Panc1 (cell line): ENCODE measurements at regions not wholly inside any gene's neighbourhood (a gene's known extent, or its start where the extent isn't known, plus 50 kb on each side); places are given as distances from the start of the nearest gene placed in this dataset.

Experiments
- ATAC-seq: fragments of 200-7000 bp; cut with Tn5 transposase; 2 replicates; pipeline ENCODE4 v1.9.1; 2020; ENCODE audit warnings: mild to moderate bottlenecking, moderate library complexity
- BruUV-seq: library from RNA; stranded (reverse); fragments of 400-500 nt; replicated peaks from 2 replicates; lab custom pipeline; 2021; lab: Mats Ljungman, UMichigan
- CTCF ChIA-PET: fragments of 300-600 bp; sonication (Branson Sonifier 250); formaldehyde crosslinking; loops from one replicate; lab custom pipeline; 2022; ENCODE audit warnings: antibody characterized with exemption; lab: Charles Lee
- POLR2A ChIA-PET: fragments of 300-600 bp; sonication (Branson Sonifier 250); formaldehyde crosslinking; loops from one replicate; lab custom pipeline; 2022; ENCODE audit warnings: antibody characterized with exemption; lab: Charles Lee
- DNase-seq: peaks from one replicate; pipeline ENCODE4 v3.0.0-alpha.2; 2010; ENCODE audit warnings: low read depth, low spot score
- H3K27ac ChIP-seq: 2 replicates; pipeline ENCODE4 v1.5.1; 2011; ENCODE audit warnings: mild to moderate bottlenecking, low read length, inconsistent platforms
- H3K27me3 ChIP-seq: fragments of 200-500 bp; sonication (Bioruptor generic); 2 replicates; pipeline ENCODE4 v1.6.0; 2014; ENCODE audit warnings: low read length, inconsistent platforms; ENCODE audit not compliant: control insufficient read depth, insufficient read depth
- H3K36me3 ChIP-seq: fragments of 200-500 bp; sonication (Bioruptor generic); 2 replicates; pipeline ENCODE4 v1.5.1; 2014; ENCODE audit warnings: inconsistent platforms, mild to moderate bottlenecking, low read length, moderate library complexity; ENCODE audit not compliant: control insufficient read depth, insufficient read depth
- H3K4me1 ChIP-seq: 2 replicates; pipeline ENCODE4 v1.5.1; 2011; ENCODE audit warnings: inconsistent platforms, mild to moderate bottlenecking, low read length, moderate library complexity; ENCODE audit not compliant: control insufficient read depth, insufficient read depth
- H3K4me3 ChIP-seq, 2 experiments: 2 replicates each; pipeline ENCODE4 v1.5.1; 2011 to 2012; ENCODE audit warnings: low read depth in 2 of 2, low read length in 2 of 2, mild to moderate bottlenecking in 2 of 2, inconsistent platforms in 1 of 2, moderate library complexity in 1 of 2
- H3K9me3 ChIP-seq: fragments of 200-500 bp; sonication (Bioruptor generic); 2 replicates; pipeline ENCODE4 v1.5.1; 2014; ENCODE audit warnings: low read depth, mild to moderate bottlenecking, inconsistent platforms, low read length, moderate library complexity; ENCODE audit not compliant: control insufficient read depth, insufficient read depth
- CTCF ChIP-seq: fragments of 450-650 bp; IDR thresholded peaks from 2 replicates; pipeline ENCODE4 v1.5.1; 2017; ENCODE audit warnings: mild to moderate bottlenecking
- POLR2AphosphoS5 ChIP-seq: IDR thresholded peaks from 2 replicates; pipeline ENCODE4 v1.6.1; 2012; ENCODE audit warnings: mild to moderate bottlenecking, low read depth, low read length, moderate library complexity
- REST ChIP-seq, 2 experiments: IDR thresholded peaks; 2 replicates each; pipeline ENCODE4 v1.6.1; 2011 to 2012; ENCODE audit warnings: low read depth in 2 of 2, control low read depth in 1 of 2, low read length in 1 of 2, mild to moderate bottlenecking in 1 of 2, moderate library complexity in 1 of 2; ENCODE audit not compliant: insufficient read depth in 1 of 2
- SIN3A ChIP-seq: IDR thresholded peaks from 2 replicates; pipeline ENCODE4 v1.6.1; 2012; ENCODE audit warnings: low read depth, mild to moderate bottlenecking, low read length, moderate library complexity, borderline replicate concordance; ENCODE audit not compliant: insufficient read depth
- TCF7L2 ChIP-seq: IDR thresholded peaks from 2 replicates; pipeline ENCODE4 v1.6.1; 2011; ENCODE audit warnings: mild to moderate bottlenecking, low read depth, low read length, inconsistent platforms
- in situ Hi-C: cut with HindIII; loops from 2 replicates; pipeline ENCODE4 v1.10.0; 2016; ENCODE audit warnings: low sequenced_read_pairs, low pct_unique_long_range_greater_than_20kb
- intact Hi-C: fragments of 100-400 bp; cut with micrococcal nuclease; formaldehyde crosslinking; loops from one replicate; pipeline ENCODE4 v1.10.0; 2022; ENCODE audit not compliant: unreplicated experiment

- BruUV-seq: no TSS peak
- CTCF ChIA-PET: no interaction called here
- ATAC-seq (no peak), DNase-seq (no peak)
- no peak for TF ChIP-seq CTCF
- no peak for TF ChIP-seq POLR2AphosphoS5
- no peak for TF ChIP-seq REST (IDR thresholded peaks at IDR 0.05; ENCODE audit: insufficient read depth in 1 of 2, low read depth in 2 of 2, low read length in 1 of 2)
- no peak for TF ChIP-seq SIN3A
- Histone ChIP-seq H3K27ac (no peak overlapping the region), H3K36me3 (no peaks in the 10 kb centered on the region), H3K27me3 (no peaks in the 10 kb centered on the region), H3K4me1 (no peaks in the 10 kb centered on the region), H3K9me3 (no peaks in the 10 kb centered on the region), H3K4me3 (no peak overlapping the region)
- intact Hi-C loops: no loop called here
- POLR2A ChIA-PET: no interaction called here
- in situ Hi-C loops: no loop called here
Measured at GRCh38 chr1:56183151-56183550, 396.2 kb downstream of the PLPP3 start.

GRCh38 chr1:56180520-56181190, 398.7 kb downstream of the PLPP3 start:
- DNase-seq (no peak), ATAC-seq (no peak)
- H3K4me3 ChIP-seq: no peak overlapping the region; a peak in 1 of 4 replicates
- H3K9me3 ChIP-seq: no peaks in the 10 kb centered on the region
- CTCF ChIA-PET: no interaction called here
- in situ Hi-C loops: no loop called here
- no TSS peak for BruUV-seq
- H3K27me3 ChIP-seq: no peaks in the 10 kb centered on the region
- POLR2A ChIA-PET: no interaction called here
- H3K36me3 ChIP-seq: no peaks in the 10 kb centered on the region
- no peak for TF ChIP-seq POLR2AphosphoS5
- TF ChIP-seq CTCF: no peak
- TF ChIP-seq TCF7L2: no peak
- no peak for TF ChIP-seq REST (IDR thresholded peaks at IDR 0.05; ENCODE audit: insufficient read depth in 1 of 2, low read depth in 2 of 2, low read length in 1 of 2)
- no peak for TF ChIP-seq SIN3A
- H3K27ac ChIP-seq: no peak overlapping the region
- no peaks in the 10 kb centered on the region for H3K4me1 ChIP-seq
- intact Hi-C loops: no loop called here
